A673 (cell line): ENCODE measurements at regions not wholly inside any gene's neighbourhood (a gene's known extent, or its start where the extent isn't known, plus 50 kb on each side); places are given as distances from the start of the nearest gene placed in this dataset.

Experiments used
- BruUV-seq: library from RNA; stranded (reverse); fragments of 400-500 nt; replicated peaks from 2 replicates; lab custom pipeline; 2021; lab: Mats Ljungman, UMichigan
- CTCF ChIA-PET: fragments of 300-600 bp; sonication (Branson Sonifier 250); formaldehyde crosslinking; loops from one replicate; lab custom pipeline; 2022; ENCODE audit warnings: antibody characterized with exemption; lab: Charles Lee
- POLR2A ChIA-PET: fragments of 300-600 bp; sonication (Branson Sonifier 250); formaldehyde crosslinking; loops from one replicate; lab custom pipeline; 2022; ENCODE audit warnings: antibody characterized with exemption; ENCODE audit not compliant: low non-redundant PET; lab: Charles Lee
- DNase-seq: peaks from one replicate; pipeline ENCODE4 v3.0.0-alpha.2; 2015; ENCODE audit warnings: low spot score
- H3K27ac ChIP-seq: fragments of 200-600 bp; sonication (generic); 2 replicates; pipeline ENCODE4 v1.5.1; 2016; ENCODE audit warnings: mixed run types, low read depth, mild to moderate bottlenecking, mixed read lengths, antibody characterized with exemption, low read length; ENCODE audit not compliant: poor library complexity, severe bottlenecking
- H3K27me3 ChIP-seq: fragments of 200-600 bp; sonication (generic); replicated peaks from 2 replicates; pipeline ENCODE4 v1.6.1; 2017; ENCODE audit warnings: mixed run types, low read depth, mild to moderate bottlenecking, mixed read lengths, antibody characterized with exemption, low read length; ENCODE audit not compliant: insufficient read depth, poor library complexity
- H3K36me3 ChIP-seq: fragments of 200-600 bp; sonication (generic); 2 replicates; pipeline ENCODE4 v1.6.1; 2016; ENCODE audit warnings: mixed run types, mild to moderate bottlenecking, mixed read lengths, antibody characterized with exemption, low read length; ENCODE audit not compliant: insufficient read depth, poor library complexity, severe bottlenecking
- H3K4me1 ChIP-seq: fragments of 200-600 bp; sonication (generic); 2 replicates; pipeline ENCODE4 v1.6.1; 2017; ENCODE audit warnings: mixed run types, mild to moderate bottlenecking, mixed read lengths, antibody characterized with exemption, low read length; ENCODE audit not compliant: insufficient read depth, poor library complexity, severe bottlenecking
- H3K4me3 ChIP-seq: fragments of 200-600 bp; sonication (generic); 2 replicates; pipeline ENCODE4 v1.5.1; 2016; ENCODE audit warnings: low read depth, mixed run types, mild to moderate bottlenecking, mixed read lengths, low read length; ENCODE audit not compliant: poor library complexity, severe bottlenecking
- H3K9me3 ChIP-seq: fragments of 200-600 bp; sonication (generic); 2 replicates; pipeline ENCODE4 v1.6.1; 2016; ENCODE audit warnings: mixed run types, low read depth, mild to moderate bottlenecking, mixed read lengths, antibody characterized with exemption, low read length; ENCODE audit not compliant: poor library complexity, severe bottlenecking
- CTCF ChIP-seq: fragments of 300-800, 200-600 bp; sonication (generic); conservative IDR thresholded peaks from 2 replicates; pipeline ENCODE4 v1.5.1; 2017; ENCODE audit warnings: low read depth, mild to moderate bottlenecking, antibody characterized with exemption, low read length, moderate library complexity, mixed read lengths
- EZH2 ChIP-seq: fragments of 200-600 bp; sonication (generic); IDR thresholded peaks from 2 replicates; pipeline ENCODE4 v1.6.1; 2017; ENCODE audit warnings: borderline replicate concordance, low read depth, mild to moderate bottlenecking, mixed read lengths, antibody characterized with exemption, low read length; ENCODE audit not compliant: poor library complexity, severe bottlenecking
- intact Hi-C: fragments of 100-400 bp; cut with micrococcal nuclease; formaldehyde crosslinking; loops from one replicate; pipeline ENCODE4 v1.10.0; 2022; ENCODE audit not compliant: unreplicated experiment

GRCh38 chr14:57066463-57066862 lies 202.2 kb downstream of the EXOC5 start:
- intact Hi-C loops = loop anchor here (5.0 to 10.0 kb wide), 5 partner anchors 121 to 574 kb away; partner anchors contain the start of gene OTX2
- DNase-seq = no peak
- H3K4me3 ChIP-seq = no peak overlapping the region
- no peaks in the 10 kb centered on the region for H3K36me3 ChIP-seq
- TF ChIP-seq EZH2 (no peak), CTCF (no peak)
- ChIA-PET POLR2A (no interaction called here), CTCF (interaction anchor here (0.7 kb wide), 1 partner anchor 25 kb away, joined by 4 read pairs; no protein-coding TSS in a partner anchor)
- H3K27me3 ChIP-seq = no peaks in the 10 kb centered on the region
- peak overlapping the region; percentile 75 for H3K27ac ChIP-seq
- BruUV-seq = TSS peak; percentile 56
- no peaks in the 10 kb centered on the region for H3K9me3 ChIP-seq
- peaks cover 82% of the 10 kb centered on the region for H3K4me1 ChIP-seq

DNA sequence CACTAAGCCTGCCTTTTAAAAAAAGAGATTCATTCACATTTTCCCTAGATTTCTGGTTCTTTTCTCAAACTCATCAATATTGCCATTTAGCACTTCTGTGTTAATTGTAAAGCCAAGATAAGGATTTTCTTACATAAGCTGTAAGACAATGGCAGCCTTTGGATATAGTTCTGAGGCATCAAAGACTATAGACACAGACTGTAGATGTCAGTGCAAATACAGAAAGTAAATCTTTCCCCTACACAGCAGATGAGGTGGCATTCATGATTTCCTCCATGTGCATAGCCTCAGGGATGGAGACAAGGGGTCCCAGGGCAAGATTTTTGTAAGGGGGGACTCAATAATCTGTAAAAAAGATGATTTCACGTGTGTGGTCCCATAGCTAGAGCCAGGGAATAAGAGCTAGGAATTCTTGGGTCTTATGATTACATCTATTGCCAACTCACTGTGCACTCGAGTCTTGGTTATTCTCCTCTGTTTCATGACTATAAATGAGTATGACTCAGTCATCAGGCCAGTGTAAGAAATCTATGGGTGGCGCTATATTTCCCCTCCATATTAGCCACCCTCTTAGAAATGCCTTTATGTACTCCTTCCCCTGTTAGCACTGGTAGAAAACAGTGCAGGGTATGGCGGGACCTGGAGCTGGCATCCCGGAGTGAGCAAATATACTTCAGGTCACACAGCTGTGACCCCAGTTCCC lies 207.5 kb downstream of the EXOC5 start:
- BruUV-seq = no TSS peak
- Histone ChIP-seq H3K9me3 (no peaks in the 10 kb centered on the region), H3K4me3 (no peak overlapping the region), H3K4me1 (peaks cover 75% of the 10 kb centered on the region), H3K27me3 (no peaks in the 10 kb centered on the region), H3K36me3 (no peaks in the 10 kb centered on the region), H3K27ac (peak overlapping the region; percentile 51)
- CTCF ChIA-PET = no interaction called here
- TF ChIP-seq CTCF (0 out of 2 replicates have a peak, but pooled peaks have one; percentile 10), EZH2 (no peak)
- intact Hi-C loops = loop anchor here (10.0 kb wide), 1 partner anchor 314 kb away; no protein-coding TSS in a partner anchor
- no peak for DNase-seq
- POLR2A ChIA-PET = no interaction called here

GRCh38 chr14:57060276-57060955 lies 208.3 kb downstream of the EXOC5 start:
- TF ChIP-seq CTCF = no peak
- TF ChIP-seq EZH2 = no peak
- intact Hi-C loops = loop anchor here (10.0 kb wide), 1 partner anchor 314 kb away; no protein-coding TSS in a partner anchor
- Histone ChIP-seq H3K4me1 (peaks cover 68% of the 10 kb centered on the region), H3K9me3 (no peaks in the 10 kb centered on the region), H3K4me3 (no peak overlapping the region), H3K27me3 (no peaks in the 10 kb centered on the region), H3K27ac (peak overlapping the region; percentile 51), H3K36me3 (no peaks in the 10 kb centered on the region)
- BruUV-seq = no TSS peak
- DNase-seq = no peak
- ChIA-PET CTCF (no interaction called here), POLR2A (no interaction called here)
